NOMO-1 (cell line): ENCODE measurements at regions not wholly inside any gene's neighbourhood (a gene's known extent, or its start where the extent isn't known, plus 50 kb on each side); places are given as distances from the start of the nearest gene placed in this dataset.
"Not testable (repeated sequence)": the region's sequence is repeated elsewhere in the genome, so short reads cannot be mapped to it uniquely, and the experiment has no call there.

Experiments used
- DNase-seq, 2 experiments: peaks; one replicate each; lab custom pipeline; 2025; ENCODE audit not compliant: unreplicated experiment in 2 of 2; lab: John Stamatoyannopoulos, UW

- DNase-seq: no peak
Measured at GRCh38 chr14:27205036-27205435, 607.2 kb upstream of the NOVA1 start.

DNA sequence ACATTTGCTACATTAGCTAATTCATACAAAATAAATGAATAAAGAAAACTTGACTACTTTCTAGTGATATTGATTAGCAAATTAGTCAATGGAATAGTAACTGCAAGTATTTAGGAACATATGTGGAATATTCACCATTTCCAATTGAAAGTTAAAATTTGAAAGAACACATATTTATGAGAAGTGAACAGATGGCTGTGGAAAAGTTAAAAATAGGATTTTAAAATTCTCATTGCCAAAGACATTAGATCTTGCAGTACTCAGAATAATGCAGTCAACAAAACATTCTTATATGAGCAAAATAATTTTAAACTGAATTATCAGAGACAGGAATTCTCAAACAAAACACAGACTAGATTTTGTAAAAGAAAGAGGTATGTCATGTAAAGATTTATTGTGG is 613.9 kb upstream of the NOVA1 start:
- no peak for DNase-seq

- no peak for DNase-seq
Measured at GRCh38 chr14:27222671-27223070, 624.8 kb upstream of the NOVA1 start.

DNA sequence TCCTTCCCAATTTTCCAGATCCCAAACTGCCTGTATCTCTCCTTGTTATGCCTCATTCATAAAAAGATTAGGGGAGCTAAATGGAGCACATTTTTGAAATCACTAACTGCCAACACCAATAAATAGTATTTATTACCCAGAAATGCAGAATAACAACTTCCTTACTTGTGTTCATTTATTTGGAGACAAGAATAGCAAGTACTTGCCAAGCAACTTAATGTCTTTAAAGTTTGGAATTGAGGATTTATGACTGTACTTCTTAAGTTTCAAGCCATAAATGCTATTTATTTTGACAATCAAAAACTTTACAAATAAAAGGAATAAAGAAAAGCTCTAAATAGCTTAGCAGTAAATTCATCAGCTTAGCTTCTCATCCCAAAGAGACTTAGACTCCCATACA is 626.1 kb upstream of the NOVA1 start:
- no peak for DNase-seq

DNA sequence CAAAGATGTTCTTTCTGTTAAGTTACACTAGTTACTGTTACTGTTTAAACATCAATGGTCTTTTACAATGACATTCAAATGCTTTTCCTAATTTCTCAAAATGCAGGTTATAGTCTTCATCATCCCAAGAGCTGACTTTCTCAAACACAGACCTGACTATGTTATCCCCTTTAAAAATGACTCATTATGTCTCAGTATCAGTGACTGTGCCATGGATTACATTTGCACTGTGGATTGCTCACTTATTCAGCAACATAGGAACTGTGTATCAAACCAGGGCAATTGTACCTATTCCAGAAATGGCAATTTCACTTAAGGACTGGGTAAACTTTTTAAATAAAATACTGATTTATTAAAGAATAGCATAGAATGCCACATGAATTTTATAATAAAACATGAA is 630.2 kb upstream of the NOVA1 start:
- no peak for DNase-seq

DNA sequence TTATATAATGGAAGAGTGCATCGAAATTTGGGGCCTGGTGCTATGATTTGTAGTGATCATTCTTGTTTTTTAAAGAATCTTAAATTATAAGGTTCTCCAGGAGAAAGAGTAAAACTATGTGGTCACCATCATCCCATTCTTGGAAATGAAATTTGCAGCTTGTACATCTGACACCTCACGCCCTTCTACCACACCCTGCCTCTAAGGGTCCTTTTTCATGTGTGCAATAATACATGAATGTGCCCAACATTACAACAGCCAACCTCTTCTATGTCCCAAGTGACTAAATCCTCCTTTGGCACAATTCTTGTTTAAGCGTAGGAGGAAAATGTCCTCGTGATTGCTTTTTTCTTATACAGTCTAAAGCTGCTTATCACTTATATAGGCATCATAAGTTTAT is 636.5 kb upstream of the NOVA1 start:
- no peak for DNase-seq

- no peak for DNase-seq
Measured at GRCh38 chr14:27236601-27237000, 638.8 kb upstream of the NOVA1 start.

- DNase-seq: no peak
Measured at GRCh38 chr14:27242874-27243273, 645.0 kb upstream of the NOVA1 start.

GRCh38 chr14:27243365-27243764 is 645.5 kb upstream of the NOVA1 start:
- DNase-seq: no peak

DNA sequence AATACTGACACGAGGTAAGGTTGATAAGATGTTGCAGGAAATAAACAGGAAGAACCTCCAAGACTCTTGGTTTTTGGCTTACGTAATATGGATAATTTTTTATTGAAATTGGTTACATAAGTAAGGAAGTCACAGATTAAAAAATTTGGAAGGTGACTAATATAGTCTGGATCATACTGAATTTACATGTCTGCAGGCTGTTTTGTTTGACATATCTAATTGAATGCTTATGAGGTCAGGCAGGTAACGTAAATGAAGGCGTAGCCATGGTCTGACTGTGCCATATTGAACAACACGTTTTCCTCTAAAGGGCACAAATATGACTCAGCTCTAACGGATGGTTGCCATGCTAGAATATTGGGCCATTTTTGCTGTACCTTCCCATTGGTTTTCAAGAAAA is 648.1 kb upstream of the NOVA1 start:
- no peak for DNase-seq

DNA sequence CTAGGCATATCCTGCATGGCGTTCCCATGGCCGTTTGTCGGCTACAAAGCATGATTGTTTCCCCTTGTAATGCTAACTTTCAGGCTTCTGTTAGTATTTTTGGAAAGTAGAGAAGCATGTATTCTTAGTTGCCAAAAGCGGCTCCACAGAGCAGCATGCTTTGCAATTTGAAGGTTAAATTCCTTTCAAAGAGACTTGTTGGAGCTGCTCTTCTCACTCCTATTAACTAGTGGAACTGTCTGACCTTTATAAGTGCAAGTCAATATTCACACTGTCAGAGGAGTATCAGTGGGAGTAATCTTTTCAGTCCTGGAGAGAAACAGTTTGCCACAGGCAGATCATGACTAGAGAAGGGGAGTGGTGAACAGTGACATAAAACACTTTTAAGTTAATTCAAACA is 656.1 kb upstream of the NOVA1 start:
- no peak for DNase-seq

GRCh38 chr14:27256805-27257204 is 659.0 kb upstream of the NOVA1 start:
- DNase-seq: no peak

DNA sequence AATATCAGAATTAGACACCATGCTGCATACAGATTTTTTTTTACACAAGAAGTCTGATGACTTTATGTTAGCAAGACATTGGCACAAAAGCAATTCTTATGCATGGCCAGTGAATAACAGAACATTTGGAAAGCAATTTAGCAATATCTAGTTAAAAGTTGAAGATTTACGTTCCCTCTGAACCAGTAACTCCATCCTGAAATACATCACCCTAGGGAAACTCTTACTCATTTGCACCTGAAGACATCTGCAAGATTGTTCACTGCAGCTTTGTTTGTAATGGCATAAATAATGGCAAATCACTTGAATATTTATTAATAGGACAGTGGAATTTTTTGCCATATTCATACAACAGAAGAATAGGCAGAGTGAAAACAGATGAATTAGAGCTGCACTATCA is 670.0 kb upstream of the NOVA1 start:
- DNase-seq: no peak

DNA sequence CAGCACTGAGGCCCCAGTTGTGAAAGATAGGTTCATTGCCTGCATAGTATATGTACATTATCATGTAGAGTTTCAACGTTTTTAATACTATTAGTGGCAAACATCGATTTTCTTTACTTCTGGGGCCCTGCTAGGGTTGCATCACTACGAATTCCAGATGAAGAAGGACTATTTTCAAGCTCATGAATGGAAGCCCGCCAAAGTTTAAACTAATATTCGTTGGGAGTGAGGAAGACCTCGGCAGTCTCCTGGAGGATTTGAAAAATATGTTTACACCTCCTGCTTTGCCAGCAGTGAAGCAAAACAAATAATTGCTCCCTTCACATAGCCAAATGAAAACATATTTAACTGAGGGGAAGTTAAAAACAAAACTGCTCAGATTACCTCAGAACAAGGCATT is 672.9 kb upstream of the NOVA1 start:
- DNase-seq: no peak

DNA sequence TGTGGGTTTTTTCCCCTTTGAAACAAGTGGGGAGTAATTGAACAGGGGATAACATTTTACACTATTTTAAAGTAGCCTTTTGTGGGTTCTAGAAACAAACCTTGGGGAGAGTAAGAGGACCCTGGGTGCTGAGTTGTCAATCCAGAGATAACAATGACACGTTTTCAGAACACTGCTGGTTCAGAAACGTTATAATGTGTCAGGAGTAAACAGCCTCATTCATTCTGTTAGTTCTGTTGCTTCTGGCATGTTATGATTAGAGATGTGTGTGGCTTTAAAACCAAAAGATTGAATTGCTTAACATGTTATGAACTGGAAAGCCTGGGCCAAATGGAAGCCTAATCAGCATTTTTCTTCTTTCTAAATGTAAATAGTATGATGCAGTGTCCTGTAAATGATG is 680.5 kb upstream of the NOVA1 start:
- DNase-seq: no peak

GRCh38 chr14:27305441-27305945 is 707.7 kb upstream of the NOVA1 start:
- no peak for DNase-seq

DNA sequence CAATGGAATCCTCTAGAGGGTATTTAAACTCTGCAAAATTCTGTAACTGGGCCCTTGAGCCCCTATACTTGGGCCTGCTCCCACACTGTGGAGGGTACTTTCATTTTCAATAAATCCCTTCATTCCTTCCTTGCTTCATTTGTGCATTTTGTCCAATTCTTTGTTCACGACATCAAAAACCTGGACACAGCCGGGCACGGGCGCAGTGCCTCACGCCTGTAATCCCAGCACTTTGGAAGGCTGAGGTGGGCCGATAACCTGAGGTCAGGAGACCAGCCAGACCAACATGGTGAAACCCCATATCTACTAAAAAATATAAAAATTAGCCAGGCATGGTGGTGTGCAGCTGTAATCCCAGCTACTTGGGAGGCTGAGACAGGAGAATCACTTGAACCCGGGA is 714.9 kb upstream of the NOVA1 start:
- DNase-seq: not testable (repeated sequence)

- DNase-seq: no peak
Measured at GRCh38 chr14:27314231-27314630, 716.4 kb upstream of the NOVA1 start.

- DNase-seq: no peak
Measured at GRCh38 chr14:27315477-27315876, 717.6 kb upstream of the NOVA1 start.

GRCh38 chr14:27315947-27316346 is 718.1 kb upstream of the NOVA1 start:
- DNase-seq: no peak

DNA sequence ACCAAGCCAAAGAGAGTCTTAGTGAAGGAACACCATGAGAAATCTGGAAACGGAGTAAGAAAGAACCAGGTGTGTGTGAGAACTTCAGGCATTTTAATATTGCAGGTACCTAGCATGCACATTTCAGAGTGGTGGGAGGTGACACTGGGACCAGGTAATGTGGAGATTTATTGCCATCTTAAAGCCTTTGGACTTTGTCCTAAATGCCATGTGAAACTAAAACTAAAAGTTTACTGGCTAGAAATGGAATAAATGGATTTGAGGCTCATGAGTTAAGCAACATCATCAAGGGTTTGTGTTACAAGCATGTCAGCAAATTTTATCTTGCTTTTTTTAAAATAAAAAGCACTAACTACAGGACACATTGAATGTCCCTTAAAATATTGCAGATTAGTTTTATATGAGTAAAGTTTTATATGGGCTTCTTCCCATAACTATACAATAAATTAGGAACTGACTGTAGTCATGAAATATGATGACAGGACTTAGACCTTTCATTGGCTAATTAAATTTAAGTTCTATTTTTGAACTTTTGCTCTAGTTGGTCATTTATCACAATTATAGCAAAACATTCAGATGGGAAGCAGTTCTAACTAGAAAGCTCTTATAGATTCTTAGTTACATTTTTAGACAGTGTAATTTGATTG is 721.1 kb upstream of the NOVA1 start:
- no peak for DNase-seq

- no peak for DNase-seq
Measured at GRCh38 chr14:27320261-27320660, 722.4 kb upstream of the NOVA1 start.

DNA sequence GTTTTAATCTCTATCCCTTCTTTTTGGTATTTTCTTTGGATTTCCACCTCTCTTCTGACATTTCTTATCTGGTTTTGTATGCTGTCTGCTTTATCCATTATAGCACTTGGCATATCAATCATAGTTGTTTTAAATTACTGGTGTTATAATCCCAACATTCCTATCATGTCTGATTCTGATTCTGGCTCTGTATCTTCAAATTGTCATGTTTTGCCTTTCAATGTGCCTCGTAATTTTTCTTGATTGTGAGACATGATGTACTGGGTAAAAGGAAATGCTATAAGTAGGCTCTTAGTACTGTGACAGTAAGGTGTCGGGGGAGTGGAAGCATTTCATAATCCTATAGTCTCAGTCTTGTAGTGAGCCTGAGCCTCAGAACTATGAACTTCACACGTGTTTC is 729.3 kb upstream of the NOVA1 start:
- no peak for DNase-seq
